Vagina (tissue), 2 donors: ENCODE measurements at regions not wholly inside any gene's neighbourhood (a gene's known extent, or its start where the extent isn't known, plus 50 kb on each side); places are given as distances from the start of the nearest gene placed in this dataset.

Source experiments
- CTCF ChIP-seq, 3 experiments: fragments of 450-650 bp in 2 of 3; fragments of 200-600 bp in 1 of 3; sonication (generic) in 1 of 3; IDR thresholded peaks; one replicate each; pipeline ENCODE4 v1.5.1; 2017 to 2019; ENCODE audit warnings: antibody characterized with exemption in 3 of 3, mild to moderate bottlenecking in 2 of 3, moderate library complexity in 2 of 3
- POLR2A ChIP-seq, 2 donors: fragments of 450-650 bp; IDR thresholded peaks; one replicate each; pipeline ENCODE4 v1.6.1; 2017; ENCODE audit warnings: antibody characterized with exemption in 2 of 2, mild to moderate bottlenecking in 2 of 2, moderate library complexity in 2 of 2
- POLR2AphosphoS5 ChIP-seq, 2 donors: sonication (generic); formaldehyde crosslinking; IDR thresholded peaks; one replicate each; pipeline ENCODE4 v1.9.0; 2017; ENCODE audit warnings: antibody characterized with exemption in 2 of 2, mild to moderate bottlenecking in 2 of 2, low read depth in 1 of 2; ENCODE audit not compliant: insufficient read depth in 1 of 2

- TF ChIP-seq CTCF (IDR thresholded peaks at IDR 0.05) (no peak), POLR2A (IDR thresholded peaks at IDR 0.05) (no peak), POLR2AphosphoS5 (IDR thresholded peaks at IDR 0.05; ENCODE audit: insufficient read depth in 1 of 2, low read depth in 1 of 2) (no peak)
Measured at GRCh38 chr2:63678085-63678484, 89.3 kb downstream of the MDH1 start.
